K562 (cell line): ENCODE measurements at regions not wholly inside any gene's neighbourhood (a gene's known extent, or its start where the extent isn't known, plus 50 kb on each side); places are given as distances from the start of the nearest gene placed in this dataset.

Experiments
- ATAC-seq: fragments of 200-7000 bp; cut with Tn5 transposase; 3 replicates; pipeline ENCODE4 v1.9.1; 2020; ENCODE audit warnings: moderate library complexity
- BruUV-seq: library from RNA; stranded (reverse); fragments of 400-500 nt; replicated peaks from 2 replicates; lab custom pipeline; 2021; lab: Mats Ljungman, UMichigan
- CTCF ChIA-PET: fragments of 300-600 bp; formaldehyde crosslinking; extraction: SDS; loops from one replicate; lab custom pipeline; 2021; ENCODE audit warnings: low intra/inter-chr PET ratio; lab: Yijun Ruan, JAX
- POLR2A ChIA-PET: fragments of 300-600, 350-650 bp; sonication (Branson Sonifier 250); formaldehyde crosslinking; extraction: SDS; loops from one replicate; lab custom pipeline; 2021; ENCODE audit warnings: antibody characterized with exemption, inconsistent platforms; lab: Yijun Ruan, JAX
- DNase-seq, 4 experiments: peaks; one replicate each; pipeline versions ENCODE4 v3.0.0 to v3.0.0-alpha.2; 2011 to 2018; ENCODE audit warnings: low spot score in 3 of 4, mixed read lengths in 3 of 4; ENCODE audit errors: extremely low read depth in 1 of 4
- FAIRE-seq: peaks from 2 replicates; lab custom pipeline; 2011; peaks lifted over from hg19 to GRCh38; lab: Jason Lieb, UNC
- H2AFZ ChIP-seq: 2 replicates; pipeline ENCODE4 v1.6.0; 2011; ENCODE audit warnings: low read depth, low read length, control low read depth, inconsistent platforms
- H3K27ac ChIP-seq: fragments of 200-600 bp; 3 replicates; pipeline ENCODE4 v1.8.0; 2011; ENCODE audit warnings: low read depth, mild to moderate bottlenecking, control low read depth, inconsistent platforms, low read length, moderate library complexity, mixed read lengths; ENCODE audit errors: extremely low read depth
- H3K27me3 ChIP-seq, 2 experiments: fragments of 300-600 bp in 1 of 2; 2 replicates in 1 of 2; 3 replicates in 1 of 2; pipeline versions ENCODE4 v1.6.0 to v1.8.0; 2011; ENCODE audit warnings: inconsistent platforms in 2 of 2, low read length in 2 of 2, mild to moderate bottlenecking in 1 of 2, mixed read lengths in 1 of 2, moderate library complexity in 1 of 2; ENCODE audit not compliant: control insufficient read depth in 2 of 2, insufficient read depth in 2 of 2
- H3K36me3 ChIP-seq: fragments of 300-600 bp; 3 replicates; pipeline ENCODE4 v1.8.0; 2011; ENCODE audit warnings: mild to moderate bottlenecking, low read length, inconsistent platforms; ENCODE audit not compliant: control insufficient read depth, insufficient read depth
- H3K4me1 ChIP-seq, 2 experiments: fragments of 200-600 bp in 1 of 2; replicated peaks in 1 of 2; 2 replicates in 1 of 2; 3 replicates in 1 of 2; pipeline versions ENCODE4 v1.5.1 to v1.8.0; 2011; ENCODE audit warnings: inconsistent platforms in 2 of 2, low read length in 2 of 2, mild to moderate bottlenecking in 1 of 2, mixed read lengths in 1 of 2, moderate library complexity in 1 of 2; ENCODE audit not compliant: control insufficient read depth in 2 of 2, insufficient read depth in 2 of 2
- H3K4me2 ChIP-seq: 2 replicates; pipeline ENCODE4 v1.6.1; 2011; ENCODE audit warnings: low read length, control low read depth, inconsistent platforms, mixed read lengths; ENCODE audit not compliant: insufficient read depth
- H3K4me3 ChIP-seq: fragments of 200-600 bp; sonication (generic), shearing (Covaris generic); 2 replicates; pipeline ENCODE4 v1.5.1; 2016; ENCODE audit warnings: control low read depth, inconsistent platforms
- H3K79me2 ChIP-seq: fragments of 200-600 bp; 3 replicates; pipeline ENCODE4 v1.8.0; 2011; ENCODE audit warnings: low read length, inconsistent platforms; ENCODE audit not compliant: control insufficient read depth, insufficient read depth
- H3K9ac ChIP-seq, 2 experiments: 2 replicates each; pipeline versions ENCODE4 v1.6.0 to v1.6.1; 2011; ENCODE audit warnings: low read depth in 2 of 2, low read length in 2 of 2, control low read depth in 1 of 2, inconsistent platforms in 1 of 2, mild to moderate bottlenecking in 1 of 2, mixed read lengths in 1 of 2; ENCODE audit not compliant: insufficient read depth in 1 of 2
- H3K9me1 ChIP-seq: one replicate; pipeline ENCODE4 v1.6.0; 2011; ENCODE audit warnings: inconsistent platforms, mild to moderate bottlenecking, low read length, moderate library complexity; ENCODE audit not compliant: control insufficient read depth, insufficient read depth
- H3K9me3 ChIP-seq: replicated peaks from 2 replicates; pipeline ENCODE4 v1.5.1; 2011; ENCODE audit warnings: low read depth, low read length, inconsistent platforms; ENCODE audit not compliant: control insufficient read depth, insufficient read depth
- H4K20me1 ChIP-seq: replicated peaks from 2 replicates; pipeline ENCODE4 v1.6.1; 2011; ENCODE audit warnings: low read length, inconsistent platforms, mixed read lengths; ENCODE audit not compliant: control insufficient read depth, insufficient read depth
- ARID1B ChIP-seq: fragments of 450-650 bp; IDR thresholded peaks from 2 replicates; pipeline ENCODE4 v1.6.1; 2016; ENCODE audit warnings: antibody characterized with exemption, mild to moderate bottlenecking, inconsistent platforms
- ASH1L ChIP-seq: fragments of 450-650 bp; IDR thresholded peaks from 2 replicates; pipeline ENCODE4 v1.6.1; 2018; ENCODE audit warnings: borderline replicate concordance, mild to moderate bottlenecking, low read depth; ENCODE audit not compliant: partially characterized antibody
- BDP1 ChIP-seq: IDR thresholded peaks from 3 replicates; pipeline ENCODE4 v1.6.1; 2011; ENCODE audit not compliant: insufficient read length, insufficient read depth
- HNRNPL ChIP-seq: fragments of 200-400 bp; formaldehyde crosslinking; IDR thresholded peaks from 2 replicates; pipeline ENCODE4 v1.6.1; 2017; ENCODE audit warnings: low read depth, mild to moderate bottlenecking, low read length
- KAT2B ChIP-seq: IDR thresholded peaks from one replicate; pipeline ENCODE4 v1.6.1; 2012; ENCODE audit warnings: low read depth, mild to moderate bottlenecking, control low read depth, inconsistent platforms, low read length, moderate library complexity
- PHF20 ChIP-seq: fragments of 450-650 bp; IDR thresholded peaks from 2 replicates; pipeline ENCODE4 v1.6.1; 2018; ENCODE audit not compliant: partially characterized antibody
- SRSF7 ChIP-seq: fragments of 200-400 bp; formaldehyde crosslinking; optimal IDR thresholded peaks from 2 replicates; pipeline ENCODE3; 2017; ENCODE audit warnings: mild to moderate bottlenecking, low read depth, low read length
- STAG1 ChIP-seq: sonication (generic); formaldehyde crosslinking; IDR thresholded peaks from 2 replicates; pipeline ENCODE4 v1.5.0; 2020; ENCODE audit warnings: missing genetic modification reagents, borderline replicate concordance
- ZBTB17 ChIP-seq: fragments of 450-650 bp; formaldehyde crosslinking; IDR thresholded peaks from 2 replicates; pipeline ENCODE4 v1.4.0; 2020; ENCODE audit warnings: mild to moderate bottlenecking
- ZFP1 ChIP-seq: fragments of 450-650 bp; formaldehyde crosslinking; IDR thresholded peaks from 2 replicates; pipeline ENCODE4 v1.4.0; 2020; ENCODE audit warnings: mild to moderate bottlenecking, mixed read lengths
- ZNF146 ChIP-seq: IDR thresholded peaks from one replicate; pipeline ENCODE4 v1.6.1; 2018; ENCODE audit warnings: missing compliant biosample characterization; ENCODE audit not compliant: unreplicated experiment
- ZNF274 ChIP-seq: IDR thresholded peaks from 2 replicates; pipeline ENCODE4 v1.6.1; 2011; ENCODE audit warnings: low read depth, mild to moderate bottlenecking, low read length, moderate library complexity, borderline replicate concordance
- ZNF318 ChIP-seq, 2 experiments: fragments of 450-650 bp; IDR thresholded peaks; 2 replicates each; pipeline ENCODE4 v1.6.1; 2016; ENCODE audit warnings: mild to moderate bottlenecking in 2 of 2, borderline replicate concordance in 1 of 2, low read depth in 1 of 2, moderate library complexity in 1 of 2
- ZNF740 ChIP-seq, 3 experiments: fragments of 200-800 bp in 1 of 3; sonication (Bioruptor generic) in 1 of 3; sonication (generic) in 1 of 3; formaldehyde crosslinking in 1 of 3; IDR thresholded peaks; 2 replicates each; pipeline versions ENCODE4 v1.6.1 to v1.8.0; 2016 to 2022; ENCODE audit warnings: mild to moderate bottlenecking in 2 of 3, missing compliant biosample characterization in 2 of 3, missing genetic modification characterization in 2 of 3, missing genetic modification reagents in 1 of 3
- WGBS: fragments of 100-300 bp; shearing (Covaris generic); methylation state at CpG from one replicate; pipeline ENCODE4 v1.1.6; 2016; ENCODE audit warnings: low coverage, mixed read lengths; ENCODE audit not compliant: insufficient coverage; ENCODE audit errors: missing lambda C conversion rate; 5-methylcytosine and 5-hydroxymethylcytosine counted together
- in situ Hi-C: fragments of 300-500 bp; cut with MboI; formaldehyde crosslinking; loops from 4 replicates; pipeline ENCODE4 v1.15.0; 2018; ENCODE audit warnings: inconsistent platforms, mixed read lengths
- intact Hi-C: fragments of 100-400 bp; cut with micrococcal nuclease; formaldehyde crosslinking; loops from 2 replicates; pipeline ENCODE4 v1.14.2; 2022

DNA sequence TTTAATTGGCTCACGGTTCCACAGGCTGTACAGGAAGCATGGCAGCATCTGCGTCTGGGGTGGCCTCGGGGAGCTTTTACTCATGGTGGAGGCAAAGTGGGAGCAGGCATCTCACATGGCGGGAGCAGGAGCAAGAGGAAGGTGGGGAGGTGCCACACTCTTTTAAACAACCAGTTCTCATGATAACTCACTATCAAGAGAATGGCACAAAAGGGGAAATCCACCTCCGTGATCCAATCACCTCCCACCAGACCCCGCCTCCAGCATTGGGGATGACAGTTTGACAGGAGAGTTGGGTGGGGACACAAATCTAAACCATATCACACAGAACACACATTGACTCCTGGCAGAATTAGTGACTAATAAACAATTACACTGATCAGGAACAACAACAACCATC is 68.6 kb upstream of the ACKR3 start (continued):
- TF ChIP-seq ZNF740 (CRISPR knock-in tag; IDR thresholded peaks at IDR 0.05) = no peak
- TF ChIP-seq ZNF740 (tag; IDR thresholded peaks at IDR 0.05) = no peak
- no peak for TF ChIP-seq ZNF274
- no peak for TF ChIP-seq BDP1
- no peak for TF ChIP-seq HNRNPL
- no peak for TF ChIP-seq ZNF146 (CRISPR knock-in tag)
- no peak for TF ChIP-seq ASH1L
- TF ChIP-seq ZFP1 (CRISPR knock-in tag) = no peak
- TF ChIP-seq KAT2B = no peak
- no peak for TF ChIP-seq ZBTB17 (CRISPR knock-in tag)
- TF ChIP-seq, all 486 proteins: peak for 0

GRCh38 chr2:236501531-236501930 is 68.1 kb upstream of the ACKR3 start:
- 0% methylated on average over 4 of the region's 4 CpGs for WGBS
- Histone ChIP-seq H3K36me3 (no peaks in the 10 kb centered on the region), H3K4me1 (no peaks in the 10 kb centered on the region), H3K27me3 (peaks cover 0 to 8% of the 10 kb centered on the region in 2 experiments; a peak in 2 of 5 replicates), H3K9ac (no peak overlapping the region), H2AFZ (no peak overlapping the region), H3K4me3 (no peak overlapping the region), H3K4me2 (no peak overlapping the region), H3K79me2 (no peaks in the 10 kb centered on the region), H3K9me3 (no peaks in the 10 kb centered on the region), H3K27ac (no peak overlapping the region), H4K20me1 (no peaks in the 10 kb centered on the region), H3K9me1 (no peaks in the 10 kb centered on the region)
- in situ Hi-C loops (loop anchor here (25.0 kb wide), 1 partner anchor 561 kb away; no protein-coding TSS in a partner anchor), intact Hi-C loops (no loop called here)
- CTCF ChIA-PET = no interaction called here
- FAIRE-seq (no peak), ATAC-seq (no peak), DNase-seq (no peak)
- POLR2A ChIA-PET = no interaction called here
- no TSS peak for BruUV-seq
- TF ChIP-seq PHF20 (no peak), ZNF318 (IDR thresholded peaks at IDR 0.05; ENCODE audit: borderline replicate concordance in 1 of 2, low read depth in 1 of 2) (no peak), SRSF7 (no peak), ARID1B (no peak), STAG1 (CRISPR knock-in tag) (no peak)
